CMK (cell line): ENCODE measurements at regions not wholly inside any gene's neighbourhood (a gene's known extent, or its start where the extent isn't known, plus 50 kb on each side); places are given as distances from the start of the nearest gene placed in this dataset.
"Not testable (repeated sequence)": the region's sequence is repeated elsewhere in the genome, so short reads cannot be mapped to it uniquely, and the experiment has no call there.

Experiments used
- DNase-seq: peaks from one replicate; pipeline ENCODE4 v3.0.0-alpha.2; 2010; ENCODE audit warnings: low read depth

GRCh38 chr15:38814891-38815290, 250.3 kb upstream of the RASGRP1 start:
- no peak for DNase-seq

GRCh38 chr15:38817427-38818156, 253.0 kb upstream of the RASGRP1 start:
- DNase-seq = no peak

- DNase-seq = no peak
Measured at GRCh38 chr15:38818157-38818790, 253.7 kb upstream of the RASGRP1 start.

DNA sequence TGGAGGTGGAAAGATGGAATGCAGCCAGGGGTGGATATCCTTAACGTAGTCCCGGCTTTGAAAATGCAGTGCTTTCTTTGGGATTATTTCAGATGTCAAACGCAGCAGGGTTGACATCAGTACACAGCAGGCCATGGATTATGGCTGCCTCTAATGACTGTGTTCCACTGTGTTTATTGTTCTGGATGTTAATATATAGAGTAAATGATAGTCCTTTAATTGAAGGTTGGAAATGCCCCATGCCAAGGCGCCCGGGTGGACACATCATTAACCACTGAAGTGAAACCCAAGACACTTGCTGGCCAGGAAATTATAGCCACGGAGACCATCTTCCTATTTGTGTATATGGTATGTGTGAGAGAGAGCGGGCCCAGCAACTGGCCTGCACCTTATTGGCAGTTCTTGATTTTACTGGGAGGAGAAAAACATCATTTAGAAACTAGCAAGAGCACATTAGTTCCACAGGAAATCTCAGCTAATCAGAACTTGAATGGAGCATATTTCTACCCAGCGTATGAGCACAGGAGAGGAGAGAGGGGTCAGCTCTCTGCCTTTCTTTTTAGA, 254.9 kb upstream of the RASGRP1 start:
- no peak for DNase-seq

DNA sequence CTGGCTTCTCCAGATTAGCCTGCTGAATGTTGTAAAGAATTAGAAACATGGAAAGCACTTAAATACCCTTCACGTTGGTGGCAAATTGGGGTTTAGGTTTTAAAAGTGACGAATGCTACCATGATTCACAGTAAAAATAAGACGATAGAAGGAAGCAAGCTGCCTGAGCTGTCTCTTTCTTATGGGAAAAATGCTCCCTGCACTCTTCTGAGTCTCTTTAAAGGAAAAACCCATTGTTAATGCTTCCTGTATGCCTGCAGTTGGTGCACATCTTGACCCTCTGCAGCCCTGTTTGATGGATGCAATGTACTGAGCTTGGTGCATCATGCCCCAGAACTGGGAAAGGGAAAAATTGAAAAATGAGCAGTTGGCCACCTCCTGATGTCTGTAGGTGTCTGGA, 258.6 kb upstream of the RASGRP1 start:
- no peak for DNase-seq

GRCh38 chr15:38824719-38825118, 260.1 kb upstream of the RASGRP1 start:
- DNase-seq = no peak

DNA sequence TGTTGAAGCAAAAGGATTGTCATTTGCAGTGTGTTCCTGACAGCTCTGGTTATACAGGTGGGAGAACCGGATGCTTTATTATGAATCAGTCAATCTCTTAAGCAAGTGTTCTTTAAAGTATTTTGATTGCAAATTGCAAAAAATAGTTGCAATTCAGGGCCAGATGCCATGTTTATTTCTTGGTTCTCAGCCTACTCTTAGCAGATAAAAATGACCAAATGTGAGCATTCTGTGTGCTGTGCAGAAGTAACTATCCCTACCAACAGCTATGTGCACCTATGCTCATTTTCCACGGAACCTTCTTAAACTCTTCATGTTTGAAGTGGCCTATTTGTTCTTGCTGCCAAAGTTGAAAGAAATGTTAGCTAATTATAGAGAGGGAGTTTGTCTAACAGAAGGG, 262.3 kb upstream of the RASGRP1 start:
- DNase-seq = no peak

DNA sequence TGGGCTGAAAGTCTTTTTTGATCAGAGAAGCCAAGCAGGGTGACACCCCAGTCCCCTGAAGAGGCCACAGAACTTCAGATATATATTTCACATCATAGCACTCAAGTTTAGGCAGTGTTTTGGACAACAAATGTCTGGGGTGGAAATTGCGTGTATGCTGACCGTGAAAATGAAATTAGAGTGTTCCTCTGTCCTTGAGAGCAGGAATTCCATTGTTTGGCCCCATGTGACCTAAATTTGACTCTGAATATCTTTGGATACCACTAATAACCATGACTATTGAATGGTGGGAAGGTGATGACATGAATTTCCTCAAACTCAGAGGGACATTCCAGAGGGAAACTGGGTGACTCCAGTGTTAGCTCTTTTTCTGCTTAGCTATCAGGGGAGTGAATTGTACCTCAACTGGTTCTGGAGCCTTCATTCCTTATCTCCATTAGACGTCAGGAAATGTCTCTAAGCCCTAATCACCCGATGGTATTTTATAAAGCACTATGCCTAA, 263.5 kb upstream of the RASGRP1 start:
- no peak for DNase-seq

DNA sequence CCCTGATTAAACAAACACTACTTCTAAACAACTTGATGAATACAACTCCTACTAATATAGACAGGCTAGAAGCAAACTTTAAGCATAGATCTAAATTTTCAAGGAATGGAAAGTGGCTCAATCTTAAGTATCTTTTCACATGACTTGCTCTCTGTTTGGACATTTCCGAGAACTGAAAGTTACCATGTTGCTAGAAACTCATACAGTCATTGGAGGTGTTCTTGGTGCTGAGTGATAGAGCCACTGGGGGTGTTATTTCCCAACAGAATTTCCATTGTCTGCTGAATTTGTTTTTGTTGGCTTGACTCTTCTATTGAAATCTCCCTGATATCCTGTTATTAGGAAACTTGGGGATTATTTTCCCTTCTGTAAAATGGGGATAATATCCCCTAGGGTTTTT, 264.5 kb upstream of the RASGRP1 start:
- DNase-seq = no peak

GRCh38 chr15:38842226-38842625, 277.6 kb upstream of the RASGRP1 start:
- DNase-seq = no peak

DNA sequence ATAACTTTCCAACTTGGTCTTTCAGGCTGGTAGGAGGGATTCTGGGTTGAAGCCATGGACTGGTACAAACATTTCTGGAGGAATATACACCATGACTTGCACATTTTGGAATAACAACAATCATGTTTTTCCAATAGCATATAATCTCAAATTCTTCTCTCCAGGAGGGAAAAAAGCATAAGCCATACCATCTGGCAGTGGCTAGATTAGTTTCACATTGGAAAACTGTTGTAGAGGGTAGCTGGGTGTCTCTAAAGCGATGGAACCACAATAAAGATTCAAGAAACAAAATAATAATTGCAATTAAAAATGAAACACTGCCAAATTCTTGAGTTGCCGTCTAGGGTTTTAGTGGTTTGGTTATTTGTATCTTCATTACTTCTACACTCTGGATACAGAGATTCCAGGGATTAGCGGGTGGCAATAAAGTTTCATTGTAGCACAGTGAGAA, 278.5 kb upstream of the RASGRP1 start:
- no peak for DNase-seq

- DNase-seq = no peak
Measured at GRCh38 chr15:38843736-38844590, 279.3 kb upstream of the RASGRP1 start.

GRCh38 chr15:38844736-38845135, 280.1 kb upstream of the RASGRP1 start:
- no peak for DNase-seq

DNA sequence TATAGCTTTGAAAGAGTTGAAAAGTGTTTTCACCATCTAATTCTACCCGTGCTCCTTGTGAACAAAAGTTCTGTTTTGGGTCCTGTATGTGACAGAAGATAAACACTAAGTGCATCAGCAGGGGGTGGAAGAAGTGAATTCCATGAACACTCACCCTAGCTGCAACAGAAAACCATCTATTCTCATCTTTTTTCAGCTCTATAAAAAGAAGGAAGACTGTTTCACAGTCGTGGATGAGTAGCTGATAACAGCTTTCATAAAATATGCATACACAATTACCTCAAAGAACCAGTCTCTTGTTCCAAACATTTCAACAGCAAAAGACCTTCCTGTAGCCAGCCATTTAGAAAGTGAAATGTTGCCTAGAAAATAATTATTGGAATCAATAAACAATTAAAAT, 281.7 kb upstream of the RASGRP1 start:
- no peak for DNase-seq

DNA sequence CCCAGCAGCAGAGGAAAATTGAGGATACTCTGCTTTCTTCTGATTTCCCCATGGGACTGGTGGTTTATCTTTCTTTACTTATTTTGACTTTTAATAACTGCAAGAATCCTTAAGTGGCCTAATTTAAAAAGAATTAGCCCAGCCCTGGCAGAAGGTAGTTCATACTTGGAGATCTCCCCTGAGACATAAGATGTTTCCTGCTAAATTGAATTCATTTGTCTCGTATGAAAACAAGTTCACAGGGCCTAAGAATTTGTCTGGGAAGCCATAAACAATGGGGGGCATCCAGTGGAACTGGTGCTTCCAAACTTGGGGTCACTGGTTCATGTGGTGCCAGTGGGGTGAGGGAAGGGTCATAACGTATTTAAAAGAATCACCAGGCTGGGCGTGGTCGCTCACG, 283.1 kb upstream of the RASGRP1 start:
- no peak for DNase-seq

DNA sequence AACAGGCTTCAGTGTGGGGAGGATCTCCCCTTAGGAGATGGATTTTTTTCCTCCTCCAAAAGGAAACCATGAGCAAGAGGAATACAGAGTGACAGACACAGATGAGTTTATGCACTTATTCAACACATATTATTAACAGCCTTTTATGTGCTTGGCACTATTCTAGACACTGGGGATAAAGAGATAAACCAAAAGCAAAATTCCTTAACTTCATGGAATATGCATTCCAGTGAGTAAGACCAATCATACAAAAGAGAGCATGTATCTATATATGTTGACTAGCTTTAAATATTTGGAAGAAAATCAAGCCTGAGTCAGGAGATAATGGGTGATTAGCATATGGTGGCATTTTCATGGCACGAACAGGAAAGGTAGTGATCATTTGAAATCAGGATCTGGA, 284.4 kb upstream of the RASGRP1 start:
- DNase-seq = no peak

DNA sequence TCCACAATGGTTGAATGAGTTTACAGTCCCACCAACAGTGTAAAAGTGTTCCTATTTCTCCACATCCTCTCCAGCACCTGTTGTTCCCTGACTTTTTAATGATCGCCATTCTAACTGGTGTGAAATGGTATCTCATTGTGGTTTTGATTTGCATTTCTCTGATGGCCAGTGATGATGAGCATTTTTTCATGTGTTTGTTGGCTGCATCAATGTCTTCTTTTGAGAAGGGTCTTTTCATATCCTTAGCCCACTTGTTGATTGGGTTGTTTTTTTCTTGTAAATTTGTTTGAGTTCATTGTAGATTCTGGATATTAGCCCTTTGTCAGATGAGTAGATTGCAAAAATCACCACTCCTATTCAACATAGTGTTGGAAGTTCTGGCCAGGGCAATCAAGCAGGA, 287.6 kb upstream of the RASGRP1 start:
- DNase-seq = not testable (repeated sequence)

DNA sequence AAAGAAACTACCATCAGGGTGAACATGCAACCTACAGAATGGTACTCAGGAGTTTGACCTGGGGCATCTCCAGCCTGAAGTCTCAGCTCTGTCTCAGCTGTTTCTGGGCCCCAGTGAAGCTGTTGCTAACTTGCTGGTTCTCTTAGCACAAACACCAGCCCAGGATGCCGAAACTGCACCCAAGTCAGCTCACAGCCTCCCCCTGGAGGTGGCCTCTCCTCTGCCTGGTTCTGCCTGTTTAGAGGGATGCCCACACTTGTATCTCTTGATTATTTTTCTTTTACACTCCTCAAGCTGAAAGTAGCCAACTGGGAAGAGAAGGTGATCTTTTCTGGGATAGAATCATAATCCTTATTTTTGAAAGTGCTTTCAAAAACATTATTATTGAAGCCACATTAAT, 289.0 kb upstream of the RASGRP1 start:
- DNase-seq = no peak

- DNase-seq = no peak
Measured at GRCh38 chr15:38854506-38854905, 289.9 kb upstream of the RASGRP1 start.

- DNase-seq = no peak
Measured at GRCh38 chr15:38857814-38858213, 293.2 kb upstream of the RASGRP1 start.

DNA sequence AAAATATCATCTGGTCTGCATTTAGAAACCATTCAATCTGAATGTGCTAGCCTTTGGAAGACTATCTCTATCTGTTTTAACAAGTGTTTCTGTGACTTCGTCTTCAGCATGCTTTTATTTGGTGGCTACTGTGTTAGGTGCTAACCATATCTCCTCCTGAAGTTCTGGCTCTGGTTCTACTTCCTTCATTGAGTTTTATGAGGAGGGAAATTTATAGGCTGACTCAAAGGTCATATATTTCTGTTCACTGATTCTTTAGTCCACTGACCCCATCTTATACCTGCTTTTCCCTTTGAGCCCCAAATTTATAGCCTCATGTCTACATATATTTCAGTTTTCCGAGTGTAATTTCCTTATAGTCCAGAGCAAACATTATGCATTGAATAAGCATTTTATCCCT, 295.0 kb upstream of the RASGRP1 start:
- no peak for DNase-seq

DNA sequence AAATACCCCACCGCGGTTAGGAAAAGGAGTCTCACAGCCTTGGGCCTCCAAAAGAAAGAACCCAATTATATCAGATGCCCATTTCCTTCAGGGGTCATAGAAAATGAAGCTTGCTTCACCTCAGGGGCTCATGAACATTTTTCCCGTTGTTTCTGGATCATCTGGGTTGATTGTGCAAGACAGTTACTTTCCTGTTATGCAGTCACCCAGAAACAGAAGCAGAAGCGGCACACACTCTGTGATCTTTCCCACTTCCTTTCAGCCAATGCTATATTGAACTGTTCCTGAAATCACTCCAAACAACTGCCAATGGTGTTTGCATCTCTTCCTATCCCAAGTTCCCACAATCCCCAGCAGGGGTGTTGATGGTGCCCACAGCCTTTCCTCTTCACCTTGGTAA, 295.6 kb upstream of the RASGRP1 start:
- DNase-seq = no peak
